DND-41 (cell line): ENCODE measurements at regions not wholly inside any gene's neighbourhood (a gene's known extent, or its start where the extent isn't known, plus 50 kb on each side); places are given as distances from the start of the nearest gene placed in this dataset.

Experiments
- ATAC-seq: fragments of 200-7000 bp; cut with Tn5 transposase; 3 replicates; pipeline ENCODE4 v1.9.1; 2021; ENCODE audit warnings: low read depth; ENCODE audit not compliant: insufficient read depth
- DNase-seq: peaks from one replicate; pipeline ENCODE4 v3.0.0-alpha.2; 2020
- H2AFZ ChIP-seq: 2 replicates; pipeline ENCODE4 v1.6.0; 2012; ENCODE audit warnings: low read depth, low read length
- H3K27ac ChIP-seq: 2 replicates; pipeline ENCODE4 v1.5.1; 2012; ENCODE audit warnings: low read length, inconsistent platforms
- H3K27me3 ChIP-seq: fragments of 200-600 bp; sonication (generic); 2 replicates; pipeline ENCODE4 v1.6.0; 2012; ENCODE audit warnings: low read length, mild to moderate bottlenecking, inconsistent platforms; ENCODE audit not compliant: insufficient read depth, poor library complexity
- H3K36me3 ChIP-seq: 2 replicates; pipeline ENCODE4 v1.5.1; 2012; ENCODE audit warnings: low read length, inconsistent platforms; ENCODE audit not compliant: insufficient read depth
- H3K4me1 ChIP-seq: 2 replicates; pipeline ENCODE4 v1.5.1; 2012; ENCODE audit warnings: mild to moderate bottlenecking, low read length; ENCODE audit not compliant: insufficient read depth
- H3K4me2 ChIP-seq: 2 replicates; pipeline ENCODE4 v1.6.0; 2012; ENCODE audit warnings: mild to moderate bottlenecking, moderate library complexity, low read length, inconsistent platforms; ENCODE audit not compliant: insufficient read depth
- H3K4me3 ChIP-seq, 2 experiments: fragments of 200-600 bp in 1 of 2; shearing (Covaris generic) in 1 of 2; 2 replicates each; pipeline ENCODE4 v1.5.1; 2012 to 2016; ENCODE audit warnings: inconsistent platforms in 2 of 2, low read length in 2 of 2, mild to moderate bottlenecking in 2 of 2, low read depth in 1 of 2, moderate library complexity in 1 of 2
- H3K79me2 ChIP-seq: 2 replicates; pipeline ENCODE4 v1.6.0; 2012; ENCODE audit warnings: low read length, inconsistent platforms; ENCODE audit not compliant: insufficient read depth
- H3K9ac ChIP-seq: 2 replicates; pipeline ENCODE4 v1.6.0; 2012; ENCODE audit warnings: low read depth, mild to moderate bottlenecking, inconsistent platforms, low read length, moderate library complexity
- H3K9me3 ChIP-seq: 2 replicates; pipeline ENCODE4 v1.5.1; 2012; ENCODE audit warnings: low read length, moderate library complexity, mild to moderate bottlenecking, inconsistent platforms; ENCODE audit not compliant: insufficient read depth, severe bottlenecking
- H4K20me1 ChIP-seq: 2 replicates; pipeline ENCODE4 v1.6.0; 2012; ENCODE audit warnings: low read length; ENCODE audit not compliant: insufficient read depth
- CTCF ChIP-seq: IDR thresholded peaks from 2 replicates; pipeline ENCODE4 v1.5.1; 2012; ENCODE audit warnings: borderline replicate concordance, low read length, moderate library complexity, mild to moderate bottlenecking; ENCODE audit not compliant: poor library complexity, severe bottlenecking; ENCODE audit errors: extremely low read depth
- EZH2 ChIP-seq: IDR thresholded peaks from 3 replicates; pipeline ENCODE4 v1.6.1; 2012; ENCODE audit warnings: borderline replicate concordance, low read depth, mild to moderate bottlenecking, moderate library complexity, low read length, inconsistent platforms; ENCODE audit not compliant: severe bottlenecking

DNA sequence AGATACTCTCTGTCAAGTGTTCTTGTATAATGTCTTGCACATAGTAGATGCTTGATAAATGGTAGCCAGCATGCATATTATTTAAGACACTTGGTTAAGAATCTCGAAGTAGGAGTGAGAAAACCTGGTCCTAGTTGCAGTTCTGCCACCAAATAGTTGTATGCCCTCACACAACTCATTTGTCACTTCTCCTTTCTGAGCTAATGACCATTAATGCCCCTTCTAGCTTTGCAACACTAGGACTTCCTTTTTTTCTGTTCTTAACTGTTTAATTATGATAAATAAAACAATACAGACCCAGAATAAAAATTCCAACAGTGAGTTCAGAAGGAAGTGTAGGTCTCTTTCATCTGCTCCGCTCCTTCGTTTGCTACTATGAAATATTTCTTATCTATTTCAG is 453.6 kb downstream of the TMEM135 start:
- no peak overlapping the region for H3K4me3 ChIP-seq
- ATAC-seq (no peak), DNase-seq (no peak)
- no peak for TF ChIP-seq CTCF
- TF ChIP-seq EZH2: no peak
- no peaks in the 10 kb centered on the region for H3K79me2 ChIP-seq
- H3K9me3 ChIP-seq: no peaks in the 10 kb centered on the region
- no peak overlapping the region for H3K4me2 ChIP-seq
- no peak overlapping the region for H2AFZ ChIP-seq
- H3K27me3 ChIP-seq: no peaks in the 10 kb centered on the region
- H3K27ac ChIP-seq: no peak overlapping the region
- H4K20me1 ChIP-seq: no peaks in the 10 kb centered on the region
- no peaks in the 10 kb centered on the region for H3K4me1 ChIP-seq
- no peak overlapping the region for H3K9ac ChIP-seq
- no peaks in the 10 kb centered on the region for H3K36me3 ChIP-seq

DNA sequence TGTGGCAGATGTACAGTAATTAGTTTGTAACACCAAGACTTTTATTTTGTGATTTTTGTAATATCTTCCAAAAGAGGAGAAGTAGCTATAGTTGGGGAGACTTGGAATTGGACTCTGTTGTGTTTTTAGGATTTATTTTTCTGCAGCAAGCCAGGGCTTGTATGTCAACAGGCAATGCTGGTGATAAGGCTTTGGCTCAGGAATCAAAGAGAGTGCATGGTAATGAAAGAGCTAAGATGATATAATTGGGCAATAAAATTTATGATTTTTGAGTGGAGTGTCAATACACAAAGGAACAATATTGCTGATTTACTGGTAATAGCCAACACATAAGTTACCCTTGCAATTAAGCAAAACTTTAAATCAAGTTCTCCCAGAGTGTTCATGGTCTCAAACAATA is 452.9 kb downstream of the TMEM135 start:
- Histone ChIP-seq H3K79me2 (no peaks in the 10 kb centered on the region), H3K9me3 (no peaks in the 10 kb centered on the region), H3K27me3 (no peaks in the 10 kb centered on the region), H3K4me1 (no peaks in the 10 kb centered on the region), H3K27ac (no peak overlapping the region), H2AFZ (no peak overlapping the region), H4K20me1 (no peaks in the 10 kb centered on the region), H3K4me3 (no peak overlapping the region), H3K36me3 (no peaks in the 10 kb centered on the region), H3K9ac (no peak overlapping the region), H3K4me2 (no peak overlapping the region)
- ATAC-seq (no peak), DNase-seq (no peak)
- TF ChIP-seq EZH2 (no peak), CTCF (no peak)

- no peak for DNase-seq
- ATAC-seq: no peak
- no peaks in the 10 kb centered on the region for H4K20me1 ChIP-seq
These were observed 446.8 kb downstream of the TMEM135 start for GRCh38 chr11:87484566-87484965.

More at GRCh38 chr11:87484566-87484965, 446.8 kb downstream of the TMEM135 start:
- H3K9me3 ChIP-seq: no peaks in the 10 kb centered on the region
- no peaks in the 10 kb centered on the region for H3K4me1 ChIP-seq
- TF ChIP-seq EZH2: no peak
- no peak for TF ChIP-seq CTCF
- no peaks in the 10 kb centered on the region for H3K79me2 ChIP-seq
- H2AFZ ChIP-seq: no peak overlapping the region
- no peak overlapping the region for H3K27ac ChIP-seq
- no peak overlapping the region for H3K4me2 ChIP-seq
- H3K36me3 ChIP-seq: no peaks in the 10 kb centered on the region
- H3K4me3 ChIP-seq: no peak overlapping the region
- no peaks in the 10 kb centered on the region for H3K27me3 ChIP-seq
- H3K9ac ChIP-seq: no peak overlapping the region
